Activated CD8-positive, alpha-beta memory T cell treated with anti-CD3 and anti-CD28 coated beads for 48 hours (primary cell): ENCODE measurements at regions not wholly inside any gene's neighbourhood (a gene's known extent, or its start where the extent isn't known, plus 50 kb on each side); places are given as distances from the start of the nearest gene placed in this dataset.
"Not testable (repeated sequence)": the region's sequence is repeated elsewhere in the genome, so short reads cannot be mapped to it uniquely, and the experiment has no call there.

Experiments
- DNase-seq, 3 experiments: peaks; one replicate each; pipeline ENCODE4 v3.0.0-alpha.2; 2020; ENCODE audit warnings: low read depth in 2 of 3, low spot score in 2 of 3

- DNase-seq: peak in 2 of 3 experiments; percentile 13 to 72
These were observed 145.2 kb upstream of the C1QTNF3 start for GRCh38 chr5:34188001-34188822.

DNA sequence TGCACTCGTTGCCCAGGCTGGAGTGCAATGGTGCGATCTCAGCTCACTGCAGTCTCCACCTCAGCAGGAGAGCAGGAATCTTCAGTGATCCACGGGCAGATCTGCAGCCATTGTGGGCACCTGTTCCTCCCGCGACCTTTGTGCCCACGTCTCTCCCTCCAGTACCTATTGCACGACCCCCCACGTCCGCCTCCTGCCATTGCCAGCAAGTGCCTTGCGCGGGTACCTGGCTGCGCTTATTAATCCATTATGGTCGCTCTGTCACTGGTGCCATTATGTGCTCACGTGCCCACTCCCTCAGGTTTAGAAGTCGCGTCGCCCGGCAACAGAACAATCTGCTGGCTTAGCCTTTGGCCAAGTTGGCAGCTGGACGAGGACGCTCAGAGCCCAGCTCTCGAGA is 146.2 kb upstream of the C1QTNF3 start:
- not testable (repeated sequence) for DNase-seq

- DNase-seq: not testable (repeated sequence)
These were observed 146.9 kb upstream of the C1QTNF3 start for GRCh38 chr5:34189752-34190411.

DNA sequence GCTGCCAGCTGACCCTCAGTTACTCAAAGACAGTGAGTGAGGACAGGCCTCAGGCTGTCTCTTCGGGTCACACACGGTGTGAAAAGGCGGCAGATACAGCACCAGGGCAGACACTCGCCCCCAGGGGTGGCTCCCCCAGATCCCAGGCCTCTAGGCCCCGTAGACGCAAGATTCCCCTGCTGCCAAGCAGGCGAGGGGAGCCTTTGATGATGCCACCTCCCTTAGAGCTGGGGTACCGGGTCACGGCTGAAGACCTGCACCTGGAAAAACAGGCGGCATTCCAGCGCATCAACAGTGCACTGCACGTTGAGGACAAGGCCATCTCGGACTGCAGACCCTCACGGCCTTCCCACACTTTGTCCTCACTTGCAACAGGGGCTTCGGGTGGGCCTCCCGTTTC is 147.5 kb upstream of the C1QTNF3 start:
- not testable (repeated sequence) for DNase-seq

DNA sequence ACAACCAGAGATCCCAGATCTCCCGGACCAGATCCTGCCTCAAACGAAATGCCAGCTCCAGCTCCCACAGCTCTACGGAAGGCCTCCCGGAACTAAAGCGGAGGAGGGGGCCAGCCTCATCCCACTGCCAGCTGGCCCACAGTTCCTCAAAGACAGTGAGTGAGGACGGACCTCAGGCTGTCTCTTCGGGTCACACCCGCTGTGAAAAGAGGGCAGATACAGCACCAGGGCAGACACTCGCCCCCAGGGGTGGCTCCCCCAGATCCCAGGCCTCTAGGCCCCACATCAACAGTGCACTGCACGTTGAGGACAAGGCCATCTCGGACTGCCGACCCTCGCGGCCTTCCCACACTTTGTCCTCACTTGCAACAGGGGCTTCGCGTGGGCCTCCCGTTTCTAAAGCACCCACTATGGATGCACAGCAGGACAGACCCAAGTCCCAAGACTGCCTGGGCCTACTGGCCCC is 148.3 kb upstream of the C1QTNF3 start:
- not testable (repeated sequence) for DNase-seq

- DNase-seq: not testable (repeated sequence)
These were observed 149.3 kb upstream of the C1QTNF3 start for GRCh38 chr5:34192064-34192922.

- not testable (repeated sequence) for DNase-seq
These were observed 149.9 kb upstream of the C1QTNF3 start for GRCh38 chr5:34192923-34193262.

DNA sequence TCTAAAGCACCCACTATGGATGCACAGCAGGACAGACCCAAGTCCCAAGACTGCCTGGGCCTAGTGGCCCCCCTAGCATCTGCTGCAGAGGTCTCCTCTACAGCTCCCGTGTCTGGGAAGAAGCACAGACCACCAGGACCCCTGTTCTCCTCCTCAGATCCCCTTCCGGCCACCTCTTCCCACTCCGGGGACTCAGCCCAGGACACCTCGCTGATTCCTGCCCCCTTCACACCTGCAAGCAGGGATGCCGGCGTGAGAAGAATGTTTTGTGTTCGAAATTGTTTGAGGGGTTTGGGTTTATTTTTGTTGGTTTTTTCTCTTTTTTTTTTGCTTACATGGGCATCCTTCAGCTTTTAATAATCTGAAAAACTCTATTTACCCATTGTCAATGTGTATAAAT is 150.3 kb upstream of the C1QTNF3 start:
- not testable (repeated sequence) for DNase-seq

GRCh38 chr5:34193804-34194203 is 150.8 kb upstream of the C1QTNF3 start:
- not testable (repeated sequence) for DNase-seq

- not testable (repeated sequence) for DNase-seq
These were observed 153.1 kb upstream of the C1QTNF3 start for GRCh38 chr5:34196091-34196490.

- DNase-seq: not testable (repeated sequence)
These were observed 162.3 kb upstream of the C1QTNF3 start for GRCh38 chr5:34205347-34205746.

DNA sequence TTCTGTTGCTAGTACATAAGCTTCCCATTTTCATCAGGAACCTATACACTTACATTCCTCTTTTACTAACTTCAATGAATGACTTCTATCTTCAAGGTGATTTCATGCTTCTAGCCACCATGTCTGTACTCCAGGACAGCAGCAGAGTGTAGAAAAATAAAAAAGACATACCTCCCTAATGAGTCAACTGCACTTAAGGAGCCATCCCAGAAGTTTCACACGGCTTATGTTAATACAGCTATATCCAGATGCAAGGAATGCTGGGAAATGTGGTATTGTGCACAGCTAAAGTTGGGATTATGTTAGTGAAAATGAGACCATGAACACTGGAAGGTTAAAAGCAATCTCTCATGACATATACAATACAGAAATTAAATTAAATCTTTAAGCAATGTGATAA is 174.4 kb upstream of the C1QTNF3 start:
- DNase-seq: not testable (repeated sequence)

DNA sequence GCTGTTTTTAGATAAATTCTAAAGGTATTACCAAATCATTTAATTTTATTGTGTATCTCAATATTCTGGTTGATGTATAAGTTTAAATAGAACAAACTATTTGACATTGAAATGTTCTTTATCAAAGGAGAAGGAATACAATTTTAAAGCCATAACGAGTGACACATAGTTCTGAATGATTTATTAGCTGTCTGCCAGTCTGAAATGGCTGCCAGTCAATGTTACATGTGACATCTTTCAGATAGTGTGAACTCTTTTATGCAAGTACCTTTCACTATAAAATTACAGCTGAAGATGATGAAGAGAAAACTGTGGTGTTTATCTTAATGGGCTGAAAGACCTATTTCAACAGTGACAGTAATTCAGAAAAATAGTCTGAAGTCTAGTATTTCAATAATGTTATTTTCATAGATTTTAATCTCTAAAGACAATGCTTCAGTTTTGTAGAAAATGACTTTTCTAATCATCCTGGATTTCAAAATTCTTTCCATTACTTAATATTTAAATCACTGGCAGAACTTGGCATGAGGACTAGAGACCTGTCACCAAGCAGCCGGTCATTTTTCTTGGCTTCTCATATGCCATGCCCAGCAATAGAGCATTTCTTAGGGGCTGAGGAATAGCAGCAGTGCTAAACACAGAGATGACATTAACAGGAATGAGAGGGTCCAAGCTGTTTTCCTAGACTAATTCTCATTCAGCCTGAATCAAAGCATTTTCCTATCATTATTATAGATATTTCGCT is 178.5 kb upstream of the C1QTNF3 start:
- not testable (repeated sequence) for DNase-seq

GRCh38 chr5:34223158-34223557 is 180.1 kb upstream of the C1QTNF3 start:
- not testable (repeated sequence) for DNase-seq

DNA sequence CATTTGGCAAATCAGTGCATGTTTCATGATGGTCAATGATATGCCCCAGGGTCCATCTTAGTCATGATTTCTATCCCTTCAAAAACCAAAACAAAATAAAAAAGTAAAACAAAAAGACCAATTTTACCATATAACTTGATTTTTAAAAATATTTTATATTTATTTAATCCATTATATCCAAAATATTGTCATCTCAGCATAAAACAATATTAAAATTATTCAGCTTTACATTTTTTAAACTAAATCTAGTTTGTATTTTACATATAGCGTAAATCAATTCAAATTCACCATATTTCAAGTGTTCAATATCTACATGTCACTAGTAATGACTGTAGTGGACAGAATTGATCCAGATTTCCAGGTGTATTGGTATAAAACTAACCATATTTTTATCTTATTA is 187.4 kb upstream of the C1QTNF3 start:
- not testable (repeated sequence) for DNase-seq

GRCh38 chr5:34243802-34244201 is 200.8 kb upstream of the C1QTNF3 start:
- DNase-seq: not testable (repeated sequence)

DNA sequence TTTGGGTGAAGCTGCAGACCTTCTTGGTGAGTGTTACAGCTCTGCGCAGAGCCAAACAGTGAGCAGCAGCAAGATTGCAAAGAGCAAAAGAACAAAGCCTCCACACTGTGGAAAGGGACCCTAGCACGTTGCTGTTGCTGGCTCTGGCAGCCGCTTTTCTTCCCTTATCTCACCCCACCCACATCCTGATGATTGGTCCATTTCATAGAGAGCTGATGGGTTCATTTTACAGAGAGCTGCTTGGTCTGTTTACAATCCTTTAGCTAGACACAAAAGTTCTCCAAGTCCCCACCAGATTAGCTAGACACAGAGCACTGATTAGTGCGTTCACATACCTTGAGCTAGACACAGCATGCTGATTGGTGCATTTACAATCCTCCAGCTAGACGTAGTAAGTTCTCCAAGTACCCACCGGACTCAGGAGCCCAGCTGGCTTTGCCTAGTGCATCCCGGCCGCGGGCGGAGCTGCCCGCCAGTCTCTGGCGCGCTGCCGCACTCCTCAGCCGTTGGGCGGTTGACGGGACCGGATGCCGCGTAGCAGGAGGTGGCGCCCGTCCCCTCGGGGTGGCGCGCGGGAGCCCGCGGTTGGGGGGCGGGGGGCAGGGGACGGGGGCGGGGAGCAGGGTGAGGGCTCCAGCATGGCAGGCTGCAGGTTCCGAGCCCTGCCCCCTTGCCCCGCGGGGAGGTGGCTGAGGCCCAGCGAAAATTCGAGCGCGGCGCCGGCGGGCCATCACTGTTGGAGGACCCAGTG is 201.4 kb upstream of the C1QTNF3 start:
- peak; percentile 36 to 77 (median 38) for DNase-seq

DNA sequence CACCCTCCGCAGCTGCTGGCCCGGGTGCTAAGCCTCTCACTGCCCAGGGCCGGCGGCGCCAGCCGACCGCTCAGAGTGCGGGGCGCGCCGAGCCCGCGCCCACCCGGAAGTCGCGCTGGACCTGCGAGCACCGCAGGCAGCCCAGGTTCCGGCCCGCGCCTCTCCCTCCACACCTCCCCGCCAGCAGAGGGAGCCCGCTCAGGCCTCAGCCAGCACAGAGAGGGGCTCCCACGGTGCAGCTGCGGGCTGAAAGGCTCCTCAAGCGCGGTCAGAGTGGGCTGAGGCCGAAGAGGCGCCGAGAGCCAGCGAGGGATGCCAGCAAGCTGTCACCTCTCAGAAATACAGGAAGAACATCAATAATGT is 202.0 kb upstream of the C1QTNF3 start:
- peak in 2 of 3 experiments; percentile 19 to 45 for DNase-seq

DNA sequence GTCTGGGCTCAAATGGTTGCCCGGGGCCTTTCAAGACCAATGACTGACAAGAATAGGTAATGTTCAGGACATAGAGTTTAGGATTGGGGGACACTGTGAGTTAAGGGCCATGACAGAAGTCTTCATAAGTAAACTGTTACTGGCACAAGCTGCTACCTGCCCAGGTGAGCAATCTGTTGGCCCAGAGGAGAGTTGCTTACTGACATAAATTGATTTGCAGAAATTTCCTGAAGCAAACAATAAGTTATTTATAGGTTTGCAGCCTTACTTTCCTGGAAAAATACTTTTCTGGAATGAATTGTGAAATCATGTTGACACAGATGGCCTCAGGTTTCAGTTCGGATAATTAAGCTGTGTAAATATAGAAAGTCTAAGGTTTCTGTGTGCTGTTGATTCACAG is 202.8 kb upstream of the C1QTNF3 start:
- DNase-seq: not testable (repeated sequence)

DNA sequence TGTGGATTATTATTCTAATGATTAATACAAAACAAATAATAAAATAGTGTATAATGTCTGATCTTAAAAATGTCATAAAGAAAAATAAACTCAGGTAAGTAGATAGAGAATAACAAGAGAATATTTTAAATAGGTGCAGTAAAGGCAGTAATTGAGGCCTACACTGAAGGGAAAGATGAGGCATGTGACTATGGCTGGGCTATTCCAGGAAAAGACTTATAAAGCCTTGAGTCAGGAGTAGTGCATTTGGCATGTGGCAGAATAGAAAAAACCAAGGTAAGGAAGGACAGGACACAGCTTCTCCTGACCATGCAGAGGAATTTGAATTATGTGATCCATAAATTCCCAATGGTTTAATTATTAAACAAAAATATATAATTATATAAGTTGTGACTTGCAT is 215.6 kb upstream of the C1QTNF3 start:
- DNase-seq: not testable (repeated sequence)
